Tibial artery (tissue), 4 donors: ENCODE measurements at regions not wholly inside any gene's neighbourhood (a gene's known extent, or its start where the extent isn't known, plus 50 kb on each side); places are given as distances from the start of the nearest gene placed in this dataset.

ENCODE experiments used
- DNase-seq, 2 donors: peaks; one replicate each; pipeline ENCODE4 v3.0.0-alpha.2; 2019
- H3K27ac ChIP-seq, 2 donors: fragments of 200-600 bp; sonication (generic) in 1 of 2; 1 replicate in 1 of 2; 2 replicates in 1 of 2; pipeline ENCODE4 v1.5.1; 2018 to 2019; ENCODE audit warnings: mild to moderate bottlenecking in 1 of 2
- H3K27me3 ChIP-seq, 2 donors: fragments of 200-600 bp; sonication (generic) in 1 of 2; one replicate each; pipeline versions ENCODE4 v1.5.1 to v1.6.0; 2016 to 2019
- H3K36me3 ChIP-seq, 3 donors: fragments of 200-600 bp; sonication (generic) in 2 of 3; one replicate each; pipeline ENCODE4 v1.5.1; 2016 to 2019; ENCODE audit warnings: mild to moderate bottlenecking in 2 of 3
- H3K4me1 ChIP-seq, 4 donors: fragments of 200-600 bp; sonication (generic) in 2 of 4; 1 replicate in 3 of 4; 2 replicates in 1 of 4; pipeline ENCODE4 v1.5.1; 2016 to 2019
- H3K4me3 ChIP-seq, 2 donors: fragments of 200-600 bp; sonication (generic) in 1 of 2; 1 replicate in 1 of 2; 2 replicates in 1 of 2; pipeline ENCODE4 v1.5.1; 2018 to 2019; ENCODE audit warnings: mild to moderate bottlenecking in 2 of 2
- H3K9me3 ChIP-seq, 3 donors: fragments of 200-600 bp; sonication (generic) in 1 of 3; one replicate each; pipeline ENCODE4 v1.5.1; 2016 to 2019
- intact Hi-C: fragments of 100-400 bp; cut with DNase I; formaldehyde crosslinking; loops from one replicate; pipeline ENCODE4 v1.15.0; 2023; ENCODE audit warnings: low total_unique reads
- TF ChIP-seq, protein P1 (sequence below), 2 experiments: fragments of 200-600 bp in 1 of 2; fragments of 450-650 bp in 1 of 2; IDR thresholded peaks; one replicate each; pipeline ENCODE4 v1.5.1; 2017 to 2019; ENCODE audit warnings: antibody characterized with exemption in 2 of 2, mild to moderate bottlenecking in 1 of 2, moderate library complexity in 1 of 2

DNA sequence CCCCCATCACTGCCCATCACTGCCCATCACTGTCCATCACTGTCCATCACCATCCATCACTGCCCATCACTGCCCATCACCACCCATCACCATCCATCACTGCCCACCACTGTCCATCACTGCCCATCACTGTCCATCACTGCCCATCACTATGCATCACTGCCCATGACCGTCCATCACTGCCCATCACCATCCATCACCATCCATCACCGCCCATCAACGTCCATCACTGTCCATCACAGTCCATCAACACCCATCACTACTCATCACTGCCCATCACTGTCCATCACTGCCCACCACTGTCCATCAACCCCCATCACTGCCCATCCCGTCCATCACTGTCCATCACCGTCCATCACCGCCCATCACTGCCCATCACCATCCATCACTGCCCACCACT, 57.8 kb upstream of the OTOS start:
- no peaks in the 10 kb centered on the region for H3K36me3 ChIP-seq
- no peaks in the 10 kb centered on the region for H3K4me1 ChIP-seq
- peak; percentile 16 to 42 for DNase-seq
- TF ChIP-seq, protein P1, sequence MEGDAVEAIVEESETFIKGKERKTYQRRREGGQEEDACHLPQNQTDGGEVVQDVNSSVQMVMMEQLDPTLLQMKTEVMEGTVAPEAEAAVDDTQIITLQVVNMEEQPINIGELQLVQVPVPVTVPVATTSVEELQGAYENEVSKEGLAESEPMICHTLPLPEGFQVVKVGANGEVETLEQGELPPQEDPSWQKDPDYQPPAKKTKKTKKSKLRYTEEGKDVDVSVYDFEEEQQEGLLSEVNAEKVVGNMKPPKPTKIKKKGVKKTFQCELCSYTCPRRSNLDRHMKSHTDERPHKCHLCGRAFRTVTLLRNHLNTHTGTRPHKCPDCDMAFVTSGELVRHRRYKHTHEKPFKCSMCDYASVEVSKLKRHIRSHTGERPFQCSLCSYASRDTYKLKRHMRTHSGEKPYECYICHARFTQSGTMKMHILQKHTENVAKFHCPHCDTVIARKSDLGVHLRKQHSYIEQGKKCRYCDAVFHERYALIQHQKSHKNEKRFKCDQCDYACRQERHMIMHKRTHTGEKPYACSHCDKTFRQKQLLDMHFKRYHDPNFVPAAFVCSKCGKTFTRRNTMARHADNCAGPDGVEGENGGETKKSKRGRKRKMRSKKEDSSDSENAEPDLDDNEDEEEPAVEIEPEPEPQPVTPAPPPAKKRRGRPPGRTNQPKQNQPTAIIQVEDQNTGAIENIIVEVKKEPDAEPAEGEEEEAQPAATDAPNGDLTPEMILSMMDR (IDR thresholded peaks at IDR 0.05), result no peak
- no peak overlapping the region for H3K4me3 ChIP-seq
- intact Hi-C loops, result no loop called here
- no peaks in the 10 kb centered on the region for H3K9me3 ChIP-seq
- peaks cover 0 to 60% of the 10 kb centered on the region in 2 donors for H3K27me3 ChIP-seq
- H3K27ac ChIP-seq, result no peak overlapping the region

DNA sequence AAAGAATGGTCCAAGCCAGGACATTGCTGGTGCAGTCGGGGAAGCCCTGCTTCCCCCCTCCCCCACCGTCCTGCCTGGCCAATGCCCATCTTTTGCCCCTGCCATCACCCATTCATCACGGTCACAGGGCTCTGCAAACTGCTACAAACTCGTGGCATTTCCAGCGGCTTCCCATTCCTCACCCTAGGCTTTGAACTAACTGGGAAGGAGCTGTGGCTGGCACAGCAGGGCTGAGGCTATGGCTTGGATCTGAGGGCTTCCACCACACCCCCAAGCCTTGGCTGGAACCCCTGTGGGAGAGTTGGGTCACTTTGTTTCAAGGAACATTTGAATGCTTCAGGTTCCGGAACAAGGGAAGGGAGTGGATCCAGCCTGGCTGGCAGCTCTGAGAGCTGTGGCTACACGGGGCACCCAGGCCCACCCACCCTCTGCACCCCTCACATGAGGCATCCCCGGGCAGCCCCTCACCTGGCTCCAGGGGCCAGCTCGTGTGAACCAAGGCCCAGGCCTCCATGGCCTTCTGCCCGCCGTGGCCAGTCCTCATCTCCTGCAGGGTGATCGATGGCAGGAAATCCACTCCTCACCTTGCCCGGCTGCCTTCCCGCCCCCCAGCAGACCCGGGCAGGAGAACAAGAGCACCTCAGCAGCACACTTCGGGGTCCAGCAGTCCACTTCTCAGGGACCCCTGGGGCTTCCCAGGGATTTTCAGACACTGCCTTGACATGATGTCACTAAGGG, 58.8 kb upstream of the OTOS start:
- intact Hi-C loops, result no loop called here
- TF ChIP-seq, protein P1 (IDR thresholded peaks at IDR 0.05), result no peak
- Histone ChIP-seq H3K9me3 (no peaks in the 10 kb centered on the region), H3K27ac (no peak overlapping the region), H3K4me3 (no peak overlapping the region), H3K4me1 (no peaks in the 10 kb centered on the region), H3K36me3 (no peaks in the 10 kb centered on the region), H3K27me3 (peaks cover 0 to 68% of the 10 kb centered on the region in 2 donors)
- DNase-seq, result peak; percentile 12 to 56

GRCh38 chr2:240200230-240201051, 60.0 kb upstream of the OTOS start:
- no peak overlapping the region for H3K4me3 ChIP-seq
- H3K36me3 ChIP-seq, result no peaks in the 10 kb centered on the region
- intact Hi-C loops, result no loop called here
- no peaks in the 10 kb centered on the region for H3K4me1 ChIP-seq
- DNase-seq, result peak in 1 of 2 donors; percentile 43
- H3K27ac ChIP-seq, result no peak overlapping the region
- H3K27me3 ChIP-seq, result peaks cover 0 to 72% of the 10 kb centered on the region in 2 donors
- no peaks in the 10 kb centered on the region for H3K9me3 ChIP-seq
- TF ChIP-seq, protein P1 (IDR thresholded peaks at IDR 0.05), result no peak

- Histone ChIP-seq H3K27me3 (peaks cover 0 to 63% of the 10 kb centered on the region in 2 donors), H3K9me3 (peaks cover 0 to 4% (median 0%) of the 10 kb centered on the region in 3 donors), H3K4me3 (no peak overlapping the region), H3K27ac (no peak overlapping the region), H3K4me1 (no peaks in the 10 kb centered on the region), H3K36me3 (no peaks in the 10 kb centered on the region)
- DNase-seq, result peak in 1 of 2 donors; percentile 32
- intact Hi-C loops, result no loop called here
- TF ChIP-seq, protein P1 (IDR thresholded peaks at IDR 0.05), result no peak
Measured at GRCh38 chr2:240201866-240202265, 61.4 kb upstream of the OTOS start.

DNA sequence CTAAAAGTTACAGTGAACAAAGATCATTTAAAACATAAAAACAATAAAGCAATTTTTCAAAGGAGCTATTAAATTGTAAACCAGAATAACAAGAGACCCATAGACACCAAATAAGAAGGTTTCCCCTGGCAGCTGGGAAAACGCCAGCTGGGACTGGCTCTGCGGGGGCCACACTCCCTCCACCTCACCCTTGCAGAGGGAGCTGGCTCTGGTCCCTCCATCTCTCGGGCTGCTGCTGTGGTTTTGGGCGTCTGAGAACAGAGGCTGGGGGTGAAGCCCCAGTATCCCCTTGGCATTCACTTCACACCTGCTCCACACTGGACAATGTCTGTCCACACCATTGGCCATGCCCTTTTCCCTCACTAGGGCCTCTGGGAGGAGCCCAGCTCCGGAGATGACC, 62.1 kb upstream of the OTOS start:
- H3K36me3 ChIP-seq, result no peaks in the 10 kb centered on the region
- H3K27me3 ChIP-seq, result peaks cover 0 to 56% of the 10 kb centered on the region in 2 donors
- DNase-seq, result peak in 1 of 2 donors; percentile 25
- peaks cover 0 to 6% (median under 1%) of the 10 kb centered on the region in 3 donors for H3K9me3 ChIP-seq
- H3K27ac ChIP-seq, result no peak overlapping the region
- no peaks in the 10 kb centered on the region for H3K4me1 ChIP-seq
- TF ChIP-seq, protein P1 (IDR thresholded peaks at IDR 0.05), result no peak
- no peak overlapping the region for H3K4me3 ChIP-seq
- intact Hi-C loops, result no loop called here
